ENCODE measurements at regions not wholly inside any gene's neighbourhood (a gene's known extent, or its start where the extent isn't known, plus 50 kb on each side); places are given as distances from the start of the nearest gene placed in this dataset.

DNA sequence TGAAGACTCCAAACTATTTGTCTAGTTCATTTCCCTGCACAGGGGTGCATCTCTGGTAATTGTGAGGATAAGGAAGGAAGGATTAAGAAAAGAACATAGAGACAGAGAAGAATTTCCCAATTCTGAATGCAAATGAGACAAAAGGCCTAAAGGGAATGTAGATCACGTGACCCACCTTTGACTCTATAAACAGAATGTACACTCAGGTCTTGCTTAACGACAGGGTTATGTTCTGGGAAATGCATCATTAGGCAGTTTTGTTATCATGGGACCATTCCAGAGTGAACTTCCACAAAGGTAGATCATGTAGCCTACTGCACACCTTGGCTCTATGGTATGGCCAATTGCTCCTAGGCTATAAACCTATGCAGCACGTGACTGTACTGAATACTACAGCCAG lies 252.3 kb upstream of the ZP4 start:
- WGBS (ENCODE audit: insufficient coverage): no CpG with 5 or more reads among the region's 3 CpGs
- H3K36me3 ChIP-seq (ENCODE audit: control insufficient read depth, insufficient read depth, low read length): no peaks in the 10 kb centered on the region
- H3K27me3 ChIP-seq (ENCODE audit: control insufficient read depth, insufficient read depth, low read length): no peaks in the 10 kb centered on the region

DNA sequence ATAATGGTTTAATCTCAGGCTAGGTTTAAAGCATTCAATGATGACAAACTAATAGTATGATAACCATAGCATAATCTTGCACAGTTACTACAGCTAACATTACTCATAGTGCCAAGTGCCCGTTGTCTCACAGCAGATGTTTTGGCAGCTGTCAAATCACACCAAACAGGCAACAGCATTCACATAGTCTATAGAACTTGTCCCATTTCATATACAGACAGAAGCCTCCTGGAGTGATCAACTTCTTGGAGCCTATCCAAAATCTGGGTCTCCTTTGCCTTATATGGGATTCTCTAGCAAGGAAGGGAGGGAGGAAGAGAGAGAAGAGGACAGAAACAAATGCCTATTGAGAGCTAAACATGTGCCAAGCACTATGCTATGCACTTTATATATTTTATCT lies 250.6 kb upstream of the ZP4 start:
- Histone ChIP-seq H3K36me3 (ENCODE audit: control insufficient read depth, insufficient read depth, low read length) (no peaks in the 10 kb centered on the region), H3K9me3 (ENCODE audit: control insufficient read depth, insufficient read depth, low read length) (no peaks in the 10 kb centered on the region)
- 9% methylated on average over 1 of the region's 1 CpG for WGBS (ENCODE audit: insufficient coverage)

More for the DNA sequence above, 252.3 kb upstream of the ZP4 start:
- Histone ChIP-seq H3K27ac (ENCODE audit: low read depth, low read length) (no peak overlapping the region), H3K4me1 (ENCODE audit: control insufficient read depth, insufficient read depth, low read length) (no peaks in the 10 kb centered on the region), H3K9me3 (ENCODE audit: control insufficient read depth, insufficient read depth, low read length) (no peaks in the 10 kb centered on the region), H3K4me3 (ENCODE audit: low read depth, low read length) (no peak overlapping the region)
- no peak for DNase-seq (ENCODE audit: low read depth in 4 of 6, low spot score in 6 of 6)

DNA sequence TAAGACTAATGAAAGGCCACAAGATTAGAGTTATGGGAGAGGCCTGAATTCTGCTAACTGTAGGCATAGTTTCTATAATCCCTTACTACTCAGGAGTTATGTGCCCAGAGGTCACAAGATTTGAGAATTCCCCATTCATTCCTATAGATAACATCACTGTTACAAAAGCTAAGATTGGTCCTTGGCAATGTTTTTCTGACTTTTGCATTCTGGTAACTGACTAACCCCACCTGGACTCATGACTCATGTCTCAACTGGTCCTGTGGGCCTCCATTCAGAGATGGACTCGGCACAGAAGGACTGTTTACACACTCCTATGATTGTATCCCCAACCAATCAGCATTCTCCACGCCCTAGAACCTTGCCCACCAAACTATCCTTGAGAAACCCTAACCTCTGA lies 249.0 kb upstream of the ZP4 start:
- WGBS (ENCODE audit: insufficient coverage): 70% methylated on average over 2 of the region's 2 CpGs
- H3K27ac ChIP-seq (ENCODE audit: low read depth, low read length): no peak overlapping the region
- H3K36me3 ChIP-seq (ENCODE audit: control insufficient read depth, insufficient read depth, low read length): no peaks in the 10 kb centered on the region
- no peaks in the 10 kb centered on the region for H3K9me3 ChIP-seq (ENCODE audit: control insufficient read depth, insufficient read depth, low read length)
- no peak for DNase-seq (ENCODE audit: low read depth in 4 of 6, low spot score in 6 of 6)
- H3K27me3 ChIP-seq (ENCODE audit: control insufficient read depth, insufficient read depth, low read length): no peaks in the 10 kb centered on the region
- no peaks in the 10 kb centered on the region for H3K4me1 ChIP-seq (ENCODE audit: control insufficient read depth, insufficient read depth, low read length)
- H3K4me3 ChIP-seq (ENCODE audit: low read depth, low read length): no peak overlapping the region

More for the DNA sequence above, 250.6 kb upstream of the ZP4 start:
- H3K27me3 ChIP-seq (ENCODE audit: control insufficient read depth, insufficient read depth, low read length): no peaks in the 10 kb centered on the region
- H3K4me1 ChIP-seq (ENCODE audit: control insufficient read depth, insufficient read depth, low read length): no peaks in the 10 kb centered on the region
- H3K27ac ChIP-seq (ENCODE audit: low read depth, low read length): no peak overlapping the region
- DNase-seq (ENCODE audit: low read depth in 4 of 6, low spot score in 6 of 6): peak in 3 of 6 donors; percentile 1 to 55 (median 49)
- H3K4me3 ChIP-seq (ENCODE audit: low read depth, low read length): no peak overlapping the region

DNA sequence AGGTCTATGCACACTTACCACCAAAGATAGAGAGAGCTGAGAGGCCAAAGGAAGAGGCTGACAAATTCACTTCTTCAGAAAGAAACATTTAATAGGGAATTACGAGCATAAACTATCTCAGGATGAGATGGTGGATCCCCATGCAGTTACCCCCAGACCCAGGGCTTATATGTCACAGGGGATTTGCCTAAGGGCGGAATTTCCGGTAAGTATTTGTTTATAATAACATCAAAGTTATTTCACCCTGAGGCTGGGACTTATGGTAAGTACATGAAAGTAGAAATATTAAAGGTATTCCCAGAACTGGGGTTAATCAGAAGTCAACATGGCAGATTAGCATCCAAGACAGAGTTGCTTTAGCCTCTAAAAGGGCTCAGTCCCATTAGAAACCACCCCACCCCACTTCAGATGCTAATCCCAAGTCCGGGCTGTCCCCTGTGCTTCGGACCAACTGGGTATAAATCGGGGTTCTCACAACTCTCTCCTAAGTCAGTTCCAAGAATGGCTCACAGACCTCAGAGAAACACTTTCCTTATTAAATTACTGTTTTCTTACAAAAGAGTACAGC lies 247.4 kb upstream of the ZP4 start:
- Histone ChIP-seq H3K4me1 (ENCODE audit: control insufficient read depth, insufficient read depth, low read length) (no peaks in the 10 kb centered on the region), H3K27me3 (ENCODE audit: control insufficient read depth, insufficient read depth, low read length) (no peaks in the 10 kb centered on the region), H3K4me3 (ENCODE audit: low read depth, low read length) (no peak overlapping the region), H3K9me3 (ENCODE audit: control insufficient read depth, insufficient read depth, low read length) (no peaks in the 10 kb centered on the region), H3K36me3 (ENCODE audit: control insufficient read depth, insufficient read depth, low read length) (no peaks in the 10 kb centered on the region), H3K27ac (ENCODE audit: low read depth, low read length) (no peak overlapping the region)
- 92% methylated on average over 3 of the region's 6 CpGs for WGBS (ENCODE audit: insufficient coverage)
- DNase-seq (ENCODE audit: low read depth in 4 of 6, low spot score in 6 of 6): no peak

- Histone ChIP-seq H3K4me3 (ENCODE audit: low read depth, low read length) (no peak overlapping the region), H3K27ac (ENCODE audit: low read depth, low read length) (no peak overlapping the region), H3K9me3 (ENCODE audit: control insufficient read depth, insufficient read depth, low read length) (no peaks in the 10 kb centered on the region), H3K36me3 (ENCODE audit: control insufficient read depth, insufficient read depth, low read length) (no peaks in the 10 kb centered on the region), H3K4me1 (ENCODE audit: control insufficient read depth, insufficient read depth, low read length) (no peaks in the 10 kb centered on the region), H3K27me3 (ENCODE audit: control insufficient read depth, insufficient read depth, low read length) (no peaks in the 10 kb centered on the region)
- 86% methylated on average over 2 of the region's 3 CpGs for WGBS (ENCODE audit: insufficient coverage)
- DNase-seq (ENCODE audit: low read depth in 4 of 6, low spot score in 6 of 6): no peak
Measured at GRCh38 chr1:238135708-238136664, 245.3 kb upstream of the ZP4 start.

GRCh38 chr1:238129677-238130076 lies 239.0 kb upstream of the ZP4 start:
- WGBS (ENCODE audit: insufficient coverage): no CpG with 5 or more reads among the region's 2 CpGs
- Histone ChIP-seq H3K9me3 (ENCODE audit: control insufficient read depth, insufficient read depth, low read length) (no peaks in the 10 kb centered on the region), H3K27ac (ENCODE audit: low read depth, low read length) (no peak overlapping the region), H3K27me3 (ENCODE audit: control insufficient read depth, insufficient read depth, low read length) (no peaks in the 10 kb centered on the region), H3K4me1 (ENCODE audit: control insufficient read depth, insufficient read depth, low read length) (no peaks in the 10 kb centered on the region), H3K36me3 (ENCODE audit: control insufficient read depth, insufficient read depth, low read length) (no peaks in the 10 kb centered on the region), H3K4me3 (ENCODE audit: low read depth, low read length) (no peak overlapping the region)
- no peak for DNase-seq (ENCODE audit: low read depth in 4 of 6, low spot score in 6 of 6)

- H3K27ac ChIP-seq (ENCODE audit: low read depth, low read length): no peak overlapping the region
- DNase-seq (ENCODE audit: low read depth in 4 of 6, low spot score in 6 of 6): no peak
- no peaks in the 10 kb centered on the region for H3K36me3 ChIP-seq (ENCODE audit: control insufficient read depth, insufficient read depth, low read length)
- H3K9me3 ChIP-seq (ENCODE audit: control insufficient read depth, insufficient read depth, low read length): no peaks in the 10 kb centered on the region
- no peak overlapping the region for H3K4me3 ChIP-seq (ENCODE audit: low read depth, low read length)
- no peaks in the 10 kb centered on the region for H3K27me3 ChIP-seq (ENCODE audit: control insufficient read depth, insufficient read depth, low read length)
- no peaks in the 10 kb centered on the region for H3K4me1 ChIP-seq (ENCODE audit: control insufficient read depth, insufficient read depth, low read length)
- 82% methylated on average over 3 of the region's 3 CpGs for WGBS (ENCODE audit: insufficient coverage)
Measured at GRCh38 chr1:238123201-238123600, 232.5 kb upstream of the ZP4 start.

DNA sequence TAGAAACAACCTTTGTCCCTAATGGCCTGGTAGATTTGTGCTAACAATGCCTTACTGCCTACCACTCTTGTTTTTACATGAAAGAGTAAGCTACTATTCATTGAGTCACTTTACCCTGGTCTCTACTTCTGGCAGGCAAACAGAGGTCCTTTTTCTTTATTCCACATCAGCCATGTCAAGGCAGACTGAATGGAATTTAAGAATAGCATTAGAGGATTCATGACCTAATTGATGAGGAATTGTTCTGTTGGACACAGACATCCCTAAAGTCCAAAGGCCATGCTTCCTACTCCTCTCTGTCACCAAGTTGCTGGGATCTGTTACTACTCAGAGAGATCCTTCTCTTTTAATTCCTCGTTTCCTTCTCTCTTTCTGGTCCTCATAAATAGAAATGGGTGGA lies 229.1 kb upstream of the ZP4 start:
- no CpG with 5 or more reads among the region's 1 CpG for WGBS (ENCODE audit: insufficient coverage)
- no peak for DNase-seq (ENCODE audit: low read depth in 4 of 6, low spot score in 6 of 6)
- Histone ChIP-seq H3K27me3 (ENCODE audit: control insufficient read depth, insufficient read depth, low read length) (no peaks in the 10 kb centered on the region), H3K36me3 (ENCODE audit: control insufficient read depth, insufficient read depth, low read length) (no peaks in the 10 kb centered on the region), H3K4me3 (ENCODE audit: low read depth, low read length) (no peak overlapping the region), H3K9me3 (ENCODE audit: control insufficient read depth, insufficient read depth, low read length) (no peaks in the 10 kb centered on the region), H3K27ac (ENCODE audit: low read depth, low read length) (no peak overlapping the region), H3K4me1 (ENCODE audit: control insufficient read depth, insufficient read depth, low read length) (no peaks in the 10 kb centered on the region)

DNA sequence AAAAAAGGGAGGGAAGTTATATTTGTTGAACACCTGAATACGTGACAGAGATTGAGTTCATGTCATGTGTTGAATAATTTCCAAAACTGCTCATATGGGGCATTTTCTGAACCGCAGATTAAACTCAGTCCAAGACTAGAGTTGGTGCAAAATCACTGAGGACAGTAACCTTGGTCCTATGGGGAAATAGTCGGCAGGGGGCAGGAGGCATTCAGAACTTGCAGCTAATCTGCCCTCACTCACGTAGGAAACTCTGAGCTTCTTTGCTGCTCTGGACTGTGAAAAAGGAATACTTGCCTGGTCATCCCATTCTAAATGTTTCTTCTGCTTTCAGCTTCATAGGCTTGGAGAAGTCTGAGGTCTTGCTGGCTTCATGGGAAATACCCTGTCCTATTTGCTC lies 228.3 kb upstream of the ZP4 start:
- no peaks in the 10 kb centered on the region for H3K9me3 ChIP-seq (ENCODE audit: control insufficient read depth, insufficient read depth, low read length)
- H3K27me3 ChIP-seq (ENCODE audit: control insufficient read depth, insufficient read depth, low read length): no peaks in the 10 kb centered on the region
- no peak overlapping the region for H3K4me3 ChIP-seq (ENCODE audit: low read depth, low read length)
- no peaks in the 10 kb centered on the region for H3K36me3 ChIP-seq (ENCODE audit: control insufficient read depth, insufficient read depth, low read length)
- no peaks in the 10 kb centered on the region for H3K4me1 ChIP-seq (ENCODE audit: control insufficient read depth, insufficient read depth, low read length)
- WGBS (ENCODE audit: insufficient coverage): 58% methylated on average over 3 of the region's 4 CpGs
- no peak for DNase-seq (ENCODE audit: low read depth in 4 of 6, low spot score in 6 of 6)
- no peak overlapping the region for H3K27ac ChIP-seq (ENCODE audit: low read depth, low read length)

DNA sequence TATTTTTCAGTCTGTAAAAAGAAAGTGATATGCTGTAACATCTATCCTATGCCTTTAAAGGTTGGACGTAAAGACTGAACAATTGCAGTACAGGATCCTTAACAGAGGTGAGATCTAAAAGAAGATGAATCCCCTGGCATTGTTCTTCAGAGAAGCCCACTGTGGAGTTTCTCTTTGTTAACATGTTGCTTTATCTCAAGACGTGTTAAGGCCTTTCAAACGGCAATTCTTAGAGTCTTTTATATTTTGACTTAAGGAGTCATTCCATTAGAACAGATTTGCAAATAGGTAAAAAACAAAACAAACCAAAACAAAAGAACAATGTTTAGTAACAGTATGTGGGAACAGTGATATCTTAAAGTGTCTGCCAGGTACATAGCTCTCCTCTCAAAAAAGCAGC lies 225.1 kb upstream of the ZP4 start:
- Histone ChIP-seq H3K36me3 (ENCODE audit: control insufficient read depth, insufficient read depth, low read length) (no peaks in the 10 kb centered on the region), H3K27ac (ENCODE audit: low read depth, low read length) (no peak overlapping the region), H3K4me1 (ENCODE audit: control insufficient read depth, insufficient read depth, low read length) (no peaks in the 10 kb centered on the region), H3K4me3 (ENCODE audit: low read depth, low read length) (no peak overlapping the region), H3K27me3 (ENCODE audit: control insufficient read depth, insufficient read depth, low read length) (no peaks in the 10 kb centered on the region), H3K9me3 (ENCODE audit: control insufficient read depth, insufficient read depth, low read length) (no peaks in the 10 kb centered on the region)
- WGBS (ENCODE audit: insufficient coverage): 40% methylated on average over 1 of the region's 3 CpGs
- no peak for DNase-seq (ENCODE audit: low read depth in 4 of 6, low spot score in 6 of 6)
